ENCODE measurements at regions not wholly inside any gene's neighbourhood (a gene's known extent, or its start where the extent isn't known, plus 50 kb on each side); places are given as distances from the start of the nearest gene placed in this dataset.

DNA sequence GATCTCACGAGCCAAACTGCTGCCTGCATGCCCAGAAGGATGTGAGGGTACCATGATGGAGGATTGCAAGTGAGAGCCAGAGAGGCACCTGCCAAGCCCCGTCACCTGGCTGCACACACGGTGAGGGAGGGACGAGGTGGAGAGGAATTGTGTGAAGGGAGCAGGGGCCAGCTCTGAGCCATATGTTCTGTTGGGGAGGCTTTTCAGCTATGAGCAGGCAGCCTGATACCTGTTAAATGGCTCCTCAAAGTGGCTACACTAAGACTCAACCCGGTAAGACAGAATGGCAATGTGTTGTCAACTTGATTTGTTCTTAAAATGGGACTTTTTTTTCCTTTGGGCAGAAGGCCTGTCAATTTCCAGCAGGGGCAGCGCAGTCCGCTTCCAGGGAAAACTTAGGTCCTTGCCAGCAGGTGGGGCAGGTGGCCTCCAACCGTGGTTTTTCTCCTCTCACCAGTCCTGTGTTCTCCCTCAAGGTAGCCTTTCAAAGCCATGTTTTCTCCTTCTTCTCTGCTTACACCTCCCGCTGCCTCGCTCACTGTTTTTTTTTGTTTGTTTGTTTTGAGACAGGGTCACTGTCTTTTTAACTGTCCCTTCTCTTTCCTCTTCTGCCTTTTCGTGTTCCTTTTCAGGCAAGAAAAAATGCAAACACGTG, 57.7 kb upstream of the ZNRF2 start:
- no peak overlapping the region for H3K4me3 ChIP-seq (ENCODE audit: insufficient read depth in 1 of 2, low read depth in 1 of 2, low read length in 2 of 2)
- DNase-seq = no peak
- peaks cover 11% of the 10 kb centered on the region for H3K4me1 ChIP-seq (ENCODE audit: control insufficient read depth, insufficient read depth, low read depth, low read length)
- H3K27ac ChIP-seq (ENCODE audit: low read length, poor library complexity, severe bottlenecking) = no peak overlapping the region
- no peak overlapping the region for H3K14ac ChIP-seq (ENCODE audit: low read length in 2 of 2)
- no peak overlapping the region for H3K9ac ChIP-seq (ENCODE audit: low read length)
- H3K4me2 ChIP-seq (ENCODE audit: low read length, poor library complexity, severe bottlenecking) = no peak overlapping the region
- H4K91ac ChIP-seq (ENCODE audit: low read length) = no peak overlapping the region
- no peak overlapping the region for H4K8ac ChIP-seq (ENCODE audit: low read length)
- no peak overlapping the region for H2BK15ac ChIP-seq (ENCODE audit: low read depth, poor library complexity, severe bottlenecking)
- H3K18ac ChIP-seq (ENCODE audit: low read depth in 1 of 2, low read length in 2 of 2) = no peak overlapping the region
- WGBS = 72% methylated on average over 12 of the region's 12 CpGs
- no peak overlapping the region for H2BK120ac ChIP-seq (ENCODE audit: low read depth, low read length)
- no peak overlapping the region for H2BK12ac ChIP-seq (ENCODE audit: low read length in 2 of 2)
- no peaks in the 10 kb centered on the region for H3K9me3 ChIP-seq (ENCODE audit: control insufficient read depth, low read length)
- H3K23ac ChIP-seq (ENCODE audit: low read length in 2 of 2) = no peak overlapping the region
- H3K4ac ChIP-seq (ENCODE audit: low read depth in 1 of 2, low read length in 2 of 2) = no peak overlapping the region
- peaks cover 3 to 15% of the 10 kb centered on the region in 2 experiments for H3K27me3 ChIP-seq (ENCODE audit: control insufficient read depth in 1 of 2, insufficient read depth in 1 of 2, low read length in 2 of 2)
- H2BK5ac ChIP-seq (ENCODE audit: low read depth, low read length, poor library complexity, severe bottlenecking) = no peak overlapping the region
- H3K36me3 ChIP-seq (ENCODE audit: control insufficient read depth in 1 of 2, insufficient read depth in 2 of 2, low read depth in 1 of 2, low read length in 2 of 2) = peaks cover 0 to 4% of the 10 kb centered on the region in 2 experiments
- no peaks in the 10 kb centered on the region for H3K79me1 ChIP-seq (replicated peaks; ENCODE audit: low read length, poor library complexity, severe bottlenecking)
- no peak overlapping the region for H2AFZ ChIP-seq (ENCODE audit: low read depth, low read length)
- H2AK5ac ChIP-seq (ENCODE audit: low read length, severe bottlenecking) = no peak overlapping the region

DNA sequence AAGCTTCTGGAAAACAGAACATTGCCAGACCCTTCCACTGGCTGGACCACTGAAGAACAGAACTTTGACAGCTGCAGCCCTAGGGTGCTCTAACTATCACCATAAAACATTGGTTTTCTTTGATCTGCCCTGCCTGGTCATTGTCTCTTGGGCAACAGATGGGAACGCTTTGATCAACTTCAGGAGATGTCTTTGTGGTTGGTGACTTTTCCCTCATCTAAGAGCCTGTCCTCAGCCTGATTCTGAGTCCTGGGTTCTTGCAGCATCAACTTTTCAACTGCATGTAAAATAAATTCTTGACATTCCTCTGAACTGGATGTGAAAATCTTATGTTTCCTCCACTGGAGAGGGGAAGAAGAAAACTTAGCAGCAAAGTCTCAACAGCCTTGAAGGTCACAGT, 53.1 kb upstream of the ZNRF2 start:
- H3K9ac ChIP-seq (ENCODE audit: low read length) = no peak overlapping the region
- no peak overlapping the region for H2BK120ac ChIP-seq (ENCODE audit: low read depth, low read length)
- no peak overlapping the region for H3K4me2 ChIP-seq (ENCODE audit: low read length, poor library complexity, severe bottlenecking)
- no peak overlapping the region for H3K4ac ChIP-seq (ENCODE audit: low read depth in 1 of 2, low read length in 2 of 2)
- no peak overlapping the region for H2AFZ ChIP-seq (ENCODE audit: low read depth, low read length)
- peaks cover 0 to 4% of the 10 kb centered on the region in 2 experiments for H3K36me3 ChIP-seq (ENCODE audit: control insufficient read depth in 1 of 2, insufficient read depth in 2 of 2, low read depth in 1 of 2, low read length in 2 of 2)
- H3K27me3 ChIP-seq (ENCODE audit: control insufficient read depth in 1 of 2, insufficient read depth in 1 of 2, low read length in 2 of 2) = peaks cover 6 to 23% of the 10 kb centered on the region in 2 experiments
- no peak overlapping the region for H2AK5ac ChIP-seq (ENCODE audit: low read length, severe bottlenecking)
- H3K4me1 ChIP-seq (ENCODE audit: control insufficient read depth, insufficient read depth, low read depth, low read length) = peaks cover 4% of the 10 kb centered on the region
- no peak overlapping the region for H3K18ac ChIP-seq (ENCODE audit: low read depth in 1 of 2, low read length in 2 of 2)
- no peak overlapping the region for H2BK15ac ChIP-seq (ENCODE audit: low read depth, poor library complexity, severe bottlenecking)
- DNase-seq = no peak
- H4K8ac ChIP-seq (ENCODE audit: low read length) = no peak overlapping the region
- no peaks in the 10 kb centered on the region for H3K79me1 ChIP-seq (replicated peaks; ENCODE audit: low read length, poor library complexity, severe bottlenecking)
- H2BK12ac ChIP-seq (ENCODE audit: low read length in 2 of 2) = no peak overlapping the region
- H3K4me3 ChIP-seq (ENCODE audit: insufficient read depth in 1 of 2, low read depth in 1 of 2, low read length in 2 of 2) = no peak overlapping the region
- no peak overlapping the region for H4K91ac ChIP-seq (ENCODE audit: low read length)
- H3K27ac ChIP-seq (ENCODE audit: low read length, poor library complexity, severe bottlenecking) = no peak overlapping the region
- no peak overlapping the region for H2BK5ac ChIP-seq (ENCODE audit: low read depth, low read length, poor library complexity, severe bottlenecking)
- no peak overlapping the region for H3K23ac ChIP-seq (ENCODE audit: low read length in 2 of 2)
- 86% methylated on average over 1 of the region's 1 CpG for WGBS
- no peaks in the 10 kb centered on the region for H3K9me3 ChIP-seq (ENCODE audit: control insufficient read depth, low read length)
- H3K14ac ChIP-seq (ENCODE audit: low read length in 2 of 2) = no peak overlapping the region

DNA sequence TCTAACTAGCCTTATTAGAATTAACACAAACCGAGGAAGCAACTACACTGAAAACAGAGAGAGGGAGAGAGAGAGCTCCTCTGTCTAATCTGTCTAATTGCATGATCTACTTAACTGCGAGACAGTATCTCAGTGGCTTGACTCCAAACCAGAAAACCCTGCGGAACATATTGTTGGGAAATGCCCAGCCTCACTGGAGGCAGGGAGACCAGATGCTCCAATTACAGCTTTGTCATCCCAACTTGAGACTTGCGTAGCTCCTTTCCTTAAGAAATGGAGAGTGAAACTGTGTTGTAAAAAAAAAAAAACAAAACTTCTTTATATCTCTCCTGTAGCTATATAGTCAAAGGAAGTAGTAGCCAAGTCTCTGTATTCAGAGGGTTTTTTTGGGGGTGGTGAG, 52.0 kb upstream of the ZNRF2 start:
- H3K79me1 ChIP-seq (replicated peaks; ENCODE audit: low read length, poor library complexity, severe bottlenecking) = no peaks in the 10 kb centered on the region
- no peak overlapping the region for H3K4me3 ChIP-seq (ENCODE audit: insufficient read depth in 1 of 2, low read depth in 1 of 2, low read length in 2 of 2)

More for the DNA sequence above, 52.0 kb upstream of the ZNRF2 start:
- Histone ChIP-seq H2AK5ac (ENCODE audit: low read length, severe bottlenecking) (no peak overlapping the region), H2BK12ac (ENCODE audit: low read length in 2 of 2) (no peak overlapping the region), H4K91ac (ENCODE audit: low read length) (no peak overlapping the region), H3K4ac (ENCODE audit: low read depth in 1 of 2, low read length in 2 of 2) (no peak overlapping the region), H3K27me3 (ENCODE audit: control insufficient read depth in 1 of 2, insufficient read depth in 1 of 2, low read length in 2 of 2) (peaks cover 6 to 23% of the 10 kb centered on the region in 2 experiments), H3K18ac (ENCODE audit: low read depth in 1 of 2, low read length in 2 of 2) (no peak overlapping the region), H2BK120ac (ENCODE audit: low read depth, low read length) (no peak overlapping the region), H2BK15ac (ENCODE audit: low read depth, poor library complexity, severe bottlenecking) (no peak overlapping the region), H2BK5ac (ENCODE audit: low read depth, low read length, poor library complexity, severe bottlenecking) (no peak overlapping the region), H3K27ac (ENCODE audit: low read length, poor library complexity, severe bottlenecking) (no peak overlapping the region), H4K8ac (ENCODE audit: low read length) (no peak overlapping the region), H3K9ac (ENCODE audit: low read length) (no peak overlapping the region), H3K23ac (ENCODE audit: low read length in 2 of 2) (no peak overlapping the region), H3K14ac (ENCODE audit: low read length in 2 of 2) (no peak overlapping the region), H3K9me3 (ENCODE audit: control insufficient read depth, low read length) (no peaks in the 10 kb centered on the region), H3K36me3 (ENCODE audit: control insufficient read depth in 1 of 2, insufficient read depth in 2 of 2, low read depth in 1 of 2, low read length in 2 of 2) (peaks cover 0 to 4% of the 10 kb centered on the region in 2 experiments), H3K4me2 (ENCODE audit: low read length, poor library complexity, severe bottlenecking) (no peak overlapping the region), H3K4me1 (ENCODE audit: control insufficient read depth, insufficient read depth, low read depth, low read length) (no peaks in the 10 kb centered on the region), H2AFZ (ENCODE audit: low read depth, low read length) (no peak overlapping the region)
- 97% methylated on average over 3 of the region's 4 CpGs for WGBS
- no peak for DNase-seq

Measured in mesenchymal stem cell (in vitro differentiated cells and primary cell).